Left cardiac atrium (tissue), 4 donors: ENCODE measurements at regions not wholly inside any gene's neighbourhood (a gene's known extent, or its start where the extent isn't known, plus 50 kb on each side); places are given as distances from the start of the nearest gene placed in this dataset.
"Not testable (repeated sequence)": the region's sequence is repeated elsewhere in the genome, so short reads cannot be mapped to it uniquely, and the experiment has no call there.

Experiments
- ATAC-seq, 2 donors: fragments of 200-7000 bp; cut with Tn5 transposase; one replicate each; pipeline ENCODE4 v1.9.1; 2020; ENCODE audit warnings: mild to moderate bottlenecking in 2 of 2, moderate library complexity in 2 of 2
- DNase-seq: peaks from one replicate; pipeline ENCODE4 v3.0.0-alpha.2; 2020
- intact Hi-C, 2 donors: fragments of 100-400 bp; cut with DNase I; formaldehyde crosslinking; loops; one replicate each; pipeline versions ENCODE4 v1.14.1 to v1.15.1; 2022 to 2023
- donor health status: DM: no; HTN: yes; CAD: no.
- donor health status: DM: no; HTN: yes; CAD: no; lungs with severe emphysema.
- donor health status: DM: yes; HTN: yes; CAD: no.
- donor health status: Dilated cardiomyopathy.

GRCh38 chr13:69649063-69649392, 458.6 kb upstream of the ATXN8OS start:
- intact Hi-C loops = no loop called here
- ATAC-seq (no peak), DNase-seq (no peak)

GRCh38 chr13:69648340-69649062, 459.1 kb upstream of the ATXN8OS start:
- ATAC-seq (no peak), DNase-seq (no peak)
- intact Hi-C loops = no loop called here

GRCh38 chr13:69644447-69644846, 463.2 kb upstream of the ATXN8OS start:
- DNase-seq (no peak), ATAC-seq (no peak)
- intact Hi-C loops = no loop called here

GRCh38 chr13:69641773-69642172, 465.9 kb upstream of the ATXN8OS start:
- ATAC-seq (no peak), DNase-seq (no peak)
- intact Hi-C loops = no loop called here

GRCh38 chr13:69633044-69633443, 474.6 kb upstream of the ATXN8OS start:
- ATAC-seq = no peak

GRCh38 chr13:69623973-69624372, 483.7 kb upstream of the ATXN8OS start:
- no peak for DNase-seq
- intact Hi-C loops = no loop called here
- ATAC-seq = no peak

More at GRCh38 chr13:69633044-69633443, 474.6 kb upstream of the ATXN8OS start:
- intact Hi-C loops = no loop called here
- DNase-seq = no peak

- ATAC-seq (no peak), DNase-seq (no peak)
- intact Hi-C loops = no loop called here
These were observed 488.0 kb upstream of the ATXN8OS start for GRCh38 chr13:69619651-69620050.

- ATAC-seq (no peak), DNase-seq (no peak)
- intact Hi-C loops = no loop called here
These were observed 488.8 kb upstream of the ATXN8OS start for GRCh38 chr13:69618838-69619237.

- DNase-seq = no peak
- intact Hi-C loops = no loop called here
- no peak for ATAC-seq
These were observed 489.2 kb upstream of the ATXN8OS start for GRCh38 chr13:69618393-69618792.

- intact Hi-C loops = no loop called here
- ATAC-seq (no peak), DNase-seq (no peak)
These were observed 490.0 kb upstream of the ATXN8OS start for GRCh38 chr13:69617587-69617986.

- intact Hi-C loops = no loop called here
- no peak for ATAC-seq
- DNase-seq = no peak
These were observed 491.2 kb upstream of the ATXN8OS start for GRCh38 chr13:69616396-69616795.

GRCh38 chr13:69615055-69615454, 492.6 kb upstream of the ATXN8OS start:
- ATAC-seq, DNase-seq, intact Hi-C loops: not testable (repeated sequence)

GRCh38 chr13:69604698-69605097, 502.9 kb upstream of the ATXN8OS start:
- DNase-seq = no peak
- intact Hi-C loops = no loop called here
- ATAC-seq = no peak

GRCh38 chr13:69603144-69603853, 504.3 kb upstream of the ATXN8OS start:
- DNase-seq (no peak), ATAC-seq (no peak)
- intact Hi-C loops = no loop called here

- DNase-seq (no peak), ATAC-seq (no peak)
- intact Hi-C loops = no loop called here
These were observed 506.0 kb upstream of the ATXN8OS start for GRCh38 chr13:69601661-69602060.

- intact Hi-C loops = no loop called here
- no peak for DNase-seq
- ATAC-seq = no peak
These were observed 506.8 kb upstream of the ATXN8OS start for GRCh38 chr13:69600811-69601210.

GRCh38 chr13:69597088-69597487, 510.5 kb upstream of the ATXN8OS start:
- no peak for ATAC-seq
- DNase-seq = no peak
- intact Hi-C loops = no loop called here

- no peak for DNase-seq
- no peak for ATAC-seq
- intact Hi-C loops = no loop called here
These were observed 512.4 kb upstream of the ATXN8OS start for GRCh38 chr13:69595181-69595580.

- ATAC-seq (no peak), DNase-seq (no peak)
- intact Hi-C loops = no loop called here
These were observed 516.2 kb upstream of the ATXN8OS start for GRCh38 chr13:69591437-69591836.

GRCh38 chr13:69589531-69590235, 517.9 kb upstream of the ATXN8OS start:
- ATAC-seq = no peak
- no peak for DNase-seq
- intact Hi-C loops = no loop called here

- intact Hi-C loops = no loop called here
- ATAC-seq = no peak
- no peak for DNase-seq
These were observed 522.0 kb upstream of the ATXN8OS start for GRCh38 chr13:69585656-69586055.
